ENCODE measurements at regions not wholly inside any gene's neighbourhood (a gene's known extent, or its start where the extent isn't known, plus 50 kb on each side); places are given as distances from the start of the nearest gene placed in this dataset.

DNA sequence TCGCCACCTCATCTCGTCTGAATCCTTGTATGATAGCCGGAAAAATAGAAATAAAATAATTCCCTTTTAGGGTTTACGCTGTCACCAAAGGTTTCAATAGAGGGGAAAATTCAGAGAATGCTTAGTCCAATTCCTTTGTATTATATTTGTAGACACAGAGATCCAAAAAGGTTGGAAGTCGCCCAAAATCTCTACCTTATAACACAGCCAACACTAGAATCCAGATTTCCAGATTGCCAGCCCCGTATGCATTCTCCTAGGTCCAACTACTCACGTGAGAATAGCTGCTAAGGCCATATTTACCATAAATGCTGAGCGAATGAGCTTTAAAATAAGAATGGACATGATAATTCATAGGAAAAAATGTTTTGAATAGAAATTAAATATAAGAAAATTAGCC lies 124.5 kb downstream of the KCNK1 start:
- TF ChIP-seq CTCF (IDR thresholded peaks at IDR 0.05) (no peak), EP300 (IDR thresholded peaks at IDR 0.05) (no peak), POLR2A (IDR thresholded peaks at IDR 0.05) (no peak)
